Karpas-422 (cell line): ENCODE measurements at regions not wholly inside any gene's neighbourhood (a gene's known extent, or its start where the extent isn't known, plus 50 kb on each side); places are given as distances from the start of the nearest gene placed in this dataset.

Experiments
- DNase-seq: peaks from one replicate; pipeline ENCODE4 v3.0.0-alpha.2; 2015
- H2AFZ ChIP-seq: fragments of 200-600 bp; sonication (generic); 2 replicates; pipeline ENCODE4 v1.6.1; 2014; ENCODE audit warnings: antibody characterized with exemption, low read length, mixed read lengths
- H3K27ac ChIP-seq: fragments of 200-600 bp; sonication (generic); 2 replicates; pipeline ENCODE4 v1.5.1; 2014; ENCODE audit warnings: mild to moderate bottlenecking, low read length, moderate library complexity
- H3K27me3 ChIP-seq: fragments of 200-600 bp; sonication (generic); 2 replicates; pipeline ENCODE4 v1.6.1; 2014; ENCODE audit warnings: low read length, mixed read lengths
- H3K36me3 ChIP-seq: fragments of 200-600 bp; sonication (generic); 2 replicates; pipeline ENCODE4 v1.6.1; 2014; ENCODE audit warnings: low read length, mixed read lengths; ENCODE audit not compliant: insufficient read depth
- H3K4me1 ChIP-seq: fragments of 200-600 bp; sonication (generic); 2 replicates; pipeline ENCODE4 v1.6.1; 2014; ENCODE audit warnings: mild to moderate bottlenecking, low read length, mixed read lengths
- H3K4me2 ChIP-seq: fragments of 200-600 bp; sonication (generic); 2 replicates; pipeline ENCODE4 v1.6.1; 2014; ENCODE audit warnings: low read length, low read depth, mild to moderate bottlenecking; ENCODE audit not compliant: poor library complexity, severe bottlenecking
- H3K4me3 ChIP-seq: fragments of 200-600 bp; sonication (generic); 2 replicates; pipeline ENCODE4 v1.5.1; 2014; ENCODE audit warnings: mild to moderate bottlenecking, antibody characterized with exemption, low read length, mixed read lengths
- H3K79me2 ChIP-seq: fragments of 200-600 bp; sonication (generic); 2 replicates; pipeline ENCODE4 v1.6.1; 2014; ENCODE audit warnings: mild to moderate bottlenecking, low read length, mixed read lengths
- H3K9ac ChIP-seq: fragments of 200-600 bp; sonication (generic); 2 replicates; pipeline ENCODE4 v1.6.0; 2014; ENCODE audit warnings: low read length
- H3K9me2 ChIP-seq: fragments of 200-600 bp; sonication (generic), shearing (Covaris generic); replicated peaks from 2 replicates; pipeline ENCODE4 v1.6.0; 2014; ENCODE audit warnings: mild to moderate bottlenecking, low read length, moderate library complexity; ENCODE audit not compliant: insufficient read depth
- H3K9me3 ChIP-seq: fragments of 300-700, 200-600 bp; sonication (generic); 2 replicates; pipeline ENCODE4 v1.6.1; 2014; ENCODE audit warnings: low read length, mixed read lengths
- H4K20me1 ChIP-seq: fragments of 200-600 bp; sonication (generic); 2 replicates; pipeline ENCODE4 v1.6.1; 2014; ENCODE audit warnings: mild to moderate bottlenecking, antibody characterized with exemption, low read length, low read depth; ENCODE audit not compliant: insufficient read depth

DNA sequence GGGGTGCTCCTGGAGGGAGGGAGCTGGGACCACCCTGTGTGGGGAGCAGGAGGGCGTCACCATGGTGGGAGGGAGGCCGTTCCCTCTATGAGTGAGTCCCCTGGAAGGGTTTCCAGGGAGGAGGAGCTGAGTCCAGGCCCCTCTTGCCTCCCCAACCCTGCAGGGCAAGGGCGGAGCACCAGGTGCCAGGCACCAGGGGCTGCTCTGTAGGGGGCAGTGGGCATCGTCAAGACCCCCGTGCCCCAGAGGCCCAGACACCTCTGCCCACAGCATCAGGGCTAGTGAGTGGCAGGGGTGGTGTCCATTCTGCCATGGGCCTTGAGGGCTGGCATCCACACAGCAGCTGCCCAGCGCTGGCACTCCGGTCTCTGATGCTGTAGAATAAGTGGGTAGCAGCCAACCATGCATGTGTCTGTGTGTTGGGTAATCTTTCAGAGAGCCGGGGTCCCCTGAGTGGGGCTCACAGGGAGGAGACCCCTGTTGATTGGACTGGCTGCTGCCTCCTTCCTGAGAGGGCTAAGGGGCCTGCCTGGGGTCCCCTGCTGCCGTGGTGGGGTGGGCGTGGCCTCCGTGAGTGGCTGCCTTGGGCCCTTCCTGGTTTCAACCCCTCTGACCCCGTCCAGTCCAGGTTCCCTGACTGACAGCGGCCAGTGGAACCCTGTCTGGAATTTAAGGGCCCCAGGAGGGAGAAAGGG is 72.7 kb upstream of the RNU6ATAC start:
- no peak overlapping the region for H2AFZ ChIP-seq
- H3K79me2 ChIP-seq, result no peaks in the 10 kb centered on the region
- no peaks in the 10 kb centered on the region for H3K9me2 ChIP-seq
- H4K20me1 ChIP-seq, result no peaks in the 10 kb centered on the region
- H3K27ac ChIP-seq, result no peak overlapping the region
- no peak for DNase-seq
- no peaks in the 10 kb centered on the region for H3K27me3 ChIP-seq
- no peaks in the 10 kb centered on the region for H3K36me3 ChIP-seq
- H3K9me3 ChIP-seq, result no peaks in the 10 kb centered on the region
- no peak overlapping the region for H3K4me3 ChIP-seq
- no peaks in the 10 kb centered on the region for H3K4me1 ChIP-seq
- H3K4me2 ChIP-seq, result no peak overlapping the region
- H3K9ac ChIP-seq, result no peak overlapping the region

DNA sequence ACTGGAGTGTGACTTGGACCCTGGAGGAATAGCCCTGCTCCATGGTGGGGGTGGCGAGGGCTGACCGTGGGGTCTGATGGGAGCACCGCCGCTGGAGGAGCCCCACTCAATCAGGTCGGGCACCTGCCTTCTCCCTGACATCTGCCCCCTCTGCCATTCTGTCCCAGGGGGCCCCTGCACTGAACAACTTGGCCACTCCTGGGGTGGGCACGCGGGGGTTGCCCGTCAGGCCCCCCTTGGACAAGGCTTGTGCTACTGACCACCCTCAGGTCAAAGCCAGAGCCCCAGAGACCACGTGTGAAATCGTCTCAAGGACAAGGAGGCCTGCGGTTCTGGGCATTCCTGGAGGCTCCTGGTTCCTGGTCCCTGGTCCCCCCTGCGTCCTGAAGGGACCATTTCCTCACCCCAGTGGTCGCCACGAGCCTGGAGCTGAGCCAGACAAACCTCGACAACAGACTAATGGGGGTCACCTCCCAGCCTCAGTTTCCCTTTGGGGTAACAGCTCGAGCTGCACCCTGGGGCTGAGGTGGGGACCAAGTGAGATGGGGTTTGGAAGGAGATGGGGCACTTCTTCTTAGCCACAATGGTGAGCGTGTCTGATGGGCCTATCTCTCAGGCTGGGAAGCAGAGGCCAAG is 73.4 kb upstream of the RNU6ATAC start:
- Histone ChIP-seq H3K4me3 (no peak overlapping the region), H3K4me2 (no peak overlapping the region), H3K4me1 (no peaks in the 10 kb centered on the region), H3K9ac (no peak overlapping the region), H3K9me2 (no peaks in the 10 kb centered on the region), H3K27ac (no peak overlapping the region), H3K9me3 (no peaks in the 10 kb centered on the region), H4K20me1 (no peaks in the 10 kb centered on the region), H3K36me3 (no peaks in the 10 kb centered on the region), H3K27me3 (no peaks in the 10 kb centered on the region), H2AFZ (no peak overlapping the region), H3K79me2 (no peaks in the 10 kb centered on the region)
- DNase-seq, result no peak

- H3K27ac ChIP-seq, result no peak overlapping the region
Observed at GRCh38 chr9:134239130-134239903, 75.0 kb upstream of the RNU6ATAC start.

GRCh38 chr9:134239939-134240338 is 75.6 kb upstream of the RNU6ATAC start:
- Histone ChIP-seq H3K9me2 (no peaks in the 10 kb centered on the region), H3K27ac (no peak overlapping the region), H4K20me1 (no peaks in the 10 kb centered on the region), H3K4me2 (no peak overlapping the region), H3K27me3 (no peaks in the 10 kb centered on the region), H2AFZ (no peak overlapping the region), H3K4me3 (no peak overlapping the region), H3K9me3 (no peaks in the 10 kb centered on the region), H3K4me1 (no peaks in the 10 kb centered on the region), H3K36me3 (no peaks in the 10 kb centered on the region), H3K9ac (no peak overlapping the region), H3K79me2 (no peaks in the 10 kb centered on the region)
- no peak for DNase-seq

More at GRCh38 chr9:134239130-134239903, 75.0 kb upstream of the RNU6ATAC start:
- no peak overlapping the region for H3K4me3 ChIP-seq
- H3K4me1 ChIP-seq, result no peaks in the 10 kb centered on the region
- H3K79me2 ChIP-seq, result no peaks in the 10 kb centered on the region
- DNase-seq, result no peak
- H3K9me3 ChIP-seq, result no peaks in the 10 kb centered on the region
- H4K20me1 ChIP-seq, result no peaks in the 10 kb centered on the region
- H3K36me3 ChIP-seq, result no peaks in the 10 kb centered on the region
- no peak overlapping the region for H3K9ac ChIP-seq
- no peaks in the 10 kb centered on the region for H3K9me2 ChIP-seq
- no peaks in the 10 kb centered on the region for H3K27me3 ChIP-seq
- no peak overlapping the region for H3K4me2 ChIP-seq
- no peak overlapping the region for H2AFZ ChIP-seq

DNA sequence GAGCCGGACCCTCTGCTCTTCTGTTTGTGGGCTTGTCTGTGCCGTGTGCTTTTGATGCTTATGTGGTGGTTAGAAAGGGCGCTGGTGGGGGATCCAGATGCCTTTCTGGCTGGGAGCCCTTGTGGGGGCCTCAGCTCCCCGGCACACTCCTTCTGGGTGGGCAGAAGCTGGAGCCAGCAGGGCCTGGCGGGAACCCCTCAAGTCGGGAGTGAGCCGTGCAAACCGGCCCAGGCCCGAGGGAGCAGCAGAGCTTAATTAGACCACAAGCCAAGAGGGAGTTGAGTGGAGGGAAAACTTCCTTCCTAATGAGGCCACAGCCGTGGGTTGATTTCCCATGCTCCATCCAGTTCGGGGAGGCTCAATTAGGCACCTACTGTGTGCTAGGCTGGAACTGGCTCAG is 76.0 kb upstream of the RNU6ATAC start:
- Histone ChIP-seq H4K20me1 (no peaks in the 10 kb centered on the region), H3K4me2 (no peak overlapping the region), H3K9me2 (no peaks in the 10 kb centered on the region), H3K4me3 (no peak overlapping the region), H3K9me3 (no peaks in the 10 kb centered on the region), H3K27me3 (no peaks in the 10 kb centered on the region), H3K79me2 (no peaks in the 10 kb centered on the region), H3K4me1 (no peaks in the 10 kb centered on the region), H2AFZ (no peak overlapping the region), H3K36me3 (no peaks in the 10 kb centered on the region), H3K9ac (no peak overlapping the region), H3K27ac (no peak overlapping the region)
- DNase-seq, result no peak

GRCh38 chr9:134242706-134243105 is 78.3 kb upstream of the RNU6ATAC start:
- Histone ChIP-seq H3K9me2 (no peaks in the 10 kb centered on the region), H3K4me2 (no peak overlapping the region), H4K20me1 (no peaks in the 10 kb centered on the region), H3K79me2 (no peaks in the 10 kb centered on the region), H3K4me3 (no peak overlapping the region), H3K9ac (no peak overlapping the region), H3K4me1 (no peaks in the 10 kb centered on the region), H3K9me3 (peaks cover 2% of the 10 kb centered on the region; the same call in 1 of the 2 replicates), H3K27ac (no peak overlapping the region), H3K36me3 (no peaks in the 10 kb centered on the region), H3K27me3 (no peaks in the 10 kb centered on the region), H2AFZ (no peak overlapping the region)
- DNase-seq, result no peak

GRCh38 chr9:134243778-134244467 is 79.6 kb upstream of the RNU6ATAC start:
- Histone ChIP-seq H2AFZ (no peak overlapping the region), H3K36me3 (no peaks in the 10 kb centered on the region), H3K27ac (no peak overlapping the region), H3K79me2 (no peaks in the 10 kb centered on the region), H3K4me1 (no peaks in the 10 kb centered on the region), H3K9me2 (no peaks in the 10 kb centered on the region), H3K4me3 (no peak overlapping the region), H3K9me3 (peaks cover 8% of the 10 kb centered on the region), H3K4me2 (no peak overlapping the region), H3K27me3 (no peaks in the 10 kb centered on the region; the same call in 1 of the 2 replicates), H4K20me1 (no peaks in the 10 kb centered on the region), H3K9ac (no peak overlapping the region)
- DNase-seq, result no peak

- H3K9me2 ChIP-seq, result no peaks in the 10 kb centered on the region
- no peaks in the 10 kb centered on the region for H4K20me1 ChIP-seq
- no peak overlapping the region for H3K4me2 ChIP-seq
- H3K9ac ChIP-seq, result no peak overlapping the region
- no peaks in the 10 kb centered on the region for H3K4me1 ChIP-seq
- no peaks in the 10 kb centered on the region for H3K79me2 ChIP-seq
- H3K36me3 ChIP-seq, result no peaks in the 10 kb centered on the region
- DNase-seq, result no peak
- peaks cover 8% of the 10 kb centered on the region for H3K9me3 ChIP-seq
- no peak overlapping the region for H3K4me3 ChIP-seq
- H3K27me3 ChIP-seq, result no peaks in the 10 kb centered on the region; the same call in 1 of the 2 replicates
- no peak overlapping the region for H3K27ac ChIP-seq
- no peak overlapping the region for H2AFZ ChIP-seq
Observed at GRCh38 chr9:134245179-134245578, 80.8 kb upstream of the RNU6ATAC start.
